Loucy (cell line): ENCODE measurements at regions not wholly inside any gene's neighbourhood (a gene's known extent, or its start where the extent isn't known, plus 50 kb on each side); places are given as distances from the start of the nearest gene placed in this dataset.

ENCODE experiments used
- CTCF ChIP-seq: fragments of 200-600 bp; sonication (generic); conservative IDR thresholded peaks from 2 replicates; pipeline ENCODE4 v1.5.1; 2014; ENCODE audit warnings: mild to moderate bottlenecking, antibody characterized with exemption, low read length
- EZH2phosphoT487 ChIP-seq: fragments of 200-600 bp; IDR thresholded peaks from 2 replicates; pipeline ENCODE4 v1.6.1; 2018; ENCODE audit warnings: antibody characterized with exemption, mild to moderate bottlenecking, moderate library complexity, borderline replicate concordance

- TF ChIP-seq CTCF (no peak), EZH2phosphoT487 (no peak)
These were observed 366.8 kb downstream of the SHANK2 start for GRCh38 chr11:70885281-70886231.
